Loucy (cell line): ENCODE measurements at regions not wholly inside any gene's neighbourhood (a gene's known extent, or its start where the extent isn't known, plus 50 kb on each side); places are given as distances from the start of the nearest gene placed in this dataset.

Source experiments
- H2AFZ ChIP-seq: fragments of 200-600 bp; sonication (generic); 2 replicates; pipeline ENCODE4 v1.6.0; 2016; ENCODE audit warnings: antibody characterized with exemption, mild to moderate bottlenecking, low read length, moderate library complexity
- H3F3A ChIP-seq: fragments of 200-600 bp; 2 replicates; pipeline ENCODE4 v1.6.0; 2016; ENCODE audit warnings: antibody characterized with exemption, low read depth, mild to moderate bottlenecking
- H3K27me3 ChIP-seq: fragments of 200-600 bp; sonication (generic); 2 replicates; pipeline ENCODE4 v1.6.1; 2014; ENCODE audit warnings: low read length, mild to moderate bottlenecking; ENCODE audit not compliant: insufficient read depth, poor library complexity, severe bottlenecking
- H3K36me3 ChIP-seq: fragments of 200-600 bp; sonication (generic); 2 replicates; pipeline ENCODE4 v1.6.1; 2016; ENCODE audit warnings: low read length; ENCODE audit not compliant: insufficient read depth
- H3K4me1 ChIP-seq: fragments of 200-600 bp; sonication (generic); 2 replicates; pipeline ENCODE4 v1.5.1; 2014; ENCODE audit warnings: low read length, mild to moderate bottlenecking; ENCODE audit not compliant: insufficient read depth, poor library complexity, severe bottlenecking
- H3K4me2 ChIP-seq: fragments of 200-600 bp; sonication (generic); 2 replicates; pipeline ENCODE4 v1.6.0; 2014; ENCODE audit warnings: antibody characterized with exemption, low read length, low read depth, mild to moderate bottlenecking; ENCODE audit not compliant: poor library complexity, severe bottlenecking
- H3K4me3 ChIP-seq: fragments of 200-600 bp; sonication (generic); 2 replicates; pipeline ENCODE4 v1.5.1; 2014; ENCODE audit warnings: low read length, mild to moderate bottlenecking, mixed read lengths; ENCODE audit not compliant: poor library complexity, severe bottlenecking
- H3K79me2 ChIP-seq: fragments of 200-600 bp; sonication (generic); 2 replicates; pipeline ENCODE4 v1.6.1; 2014; ENCODE audit warnings: low read length; ENCODE audit not compliant: insufficient read depth
- H3K9ac ChIP-seq: fragments of 200-600 bp; sonication (generic); 2 replicates; pipeline ENCODE4 v1.6.0; 2014; ENCODE audit warnings: mild to moderate bottlenecking, low read depth, low read length, moderate library complexity; ENCODE audit not compliant: poor library complexity, severe bottlenecking
- H3K9me2 ChIP-seq: fragments of 200-600 bp; sonication (generic); replicated peaks from 2 replicates; pipeline ENCODE4 v1.6.1; 2016; ENCODE audit warnings: low read depth, low read length, mixed read lengths
- H3K9me3 ChIP-seq: fragments of 200-600 bp; sonication (generic); 2 replicates; pipeline ENCODE4 v1.6.1; 2014; ENCODE audit warnings: mild to moderate bottlenecking, antibody characterized with exemption, low read length, low read depth; ENCODE audit not compliant: insufficient read depth
- H4K20me1 ChIP-seq: fragments of 200-600 bp; sonication (generic); 2 replicates; pipeline ENCODE4 v1.6.0; 2014; ENCODE audit warnings: antibody characterized with exemption, low read length, mild to moderate bottlenecking; ENCODE audit not compliant: insufficient read depth, poor library complexity, severe bottlenecking
- EZH2phosphoT487 ChIP-seq: fragments of 200-600 bp; IDR thresholded peaks from 2 replicates; pipeline ENCODE4 v1.6.1; 2018; ENCODE audit warnings: antibody characterized with exemption, mild to moderate bottlenecking, moderate library complexity, borderline replicate concordance
- TF ChIP-seq, protein P1 (sequence below): fragments of 200-600 bp; sonication (generic); conservative IDR thresholded peaks from 2 replicates; pipeline ENCODE4 v1.5.1; 2014; ENCODE audit warnings: mild to moderate bottlenecking, antibody characterized with exemption, low read length

DNA sequence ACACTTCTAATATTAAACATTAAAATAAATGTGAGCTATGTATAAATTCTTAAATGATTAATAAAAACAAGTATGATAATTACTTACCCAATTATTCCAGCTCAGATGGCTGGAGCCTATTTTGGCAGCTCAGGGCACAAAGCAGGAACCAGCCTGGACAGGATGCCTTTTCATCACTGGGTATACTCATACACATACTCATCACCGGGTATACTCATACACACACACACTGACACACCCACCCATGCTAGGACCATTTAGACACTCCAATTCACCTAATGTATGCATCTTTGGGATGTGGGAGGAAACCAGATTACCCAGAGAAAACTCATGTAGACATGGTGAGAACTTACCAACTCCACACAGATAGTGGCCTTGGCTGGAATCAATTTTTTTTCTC is 57.9 kb upstream of the CNOT2 start:
- H3K79me2 ChIP-seq = no peaks in the 10 kb centered on the region
- H3K9me3 ChIP-seq = no peaks in the 10 kb centered on the region
- no peaks in the 10 kb centered on the region for H3K9me2 ChIP-seq

GRCh38 chr12:70186436-70186835 is 56.8 kb upstream of the CNOT2 start:
- Histone ChIP-seq H3K4me3 (no peak overlapping the region), H3K4me1 (peaks cover 6% of the 10 kb centered on the region), H3K9me2 (no peaks in the 10 kb centered on the region), H3K79me2 (no peaks in the 10 kb centered on the region), H3K9me3 (no peaks in the 10 kb centered on the region), H3K9ac (no peak overlapping the region), H4K20me1 (no peaks in the 10 kb centered on the region), H3F3A (no peaks in the 10 kb centered on the region), H3K4me2 (no peak overlapping the region), H2AFZ (no peak overlapping the region), H3K36me3 (no peaks in the 10 kb centered on the region), H3K27me3 (no peaks in the 10 kb centered on the region)
- TF ChIP-seq, protein P1, sequence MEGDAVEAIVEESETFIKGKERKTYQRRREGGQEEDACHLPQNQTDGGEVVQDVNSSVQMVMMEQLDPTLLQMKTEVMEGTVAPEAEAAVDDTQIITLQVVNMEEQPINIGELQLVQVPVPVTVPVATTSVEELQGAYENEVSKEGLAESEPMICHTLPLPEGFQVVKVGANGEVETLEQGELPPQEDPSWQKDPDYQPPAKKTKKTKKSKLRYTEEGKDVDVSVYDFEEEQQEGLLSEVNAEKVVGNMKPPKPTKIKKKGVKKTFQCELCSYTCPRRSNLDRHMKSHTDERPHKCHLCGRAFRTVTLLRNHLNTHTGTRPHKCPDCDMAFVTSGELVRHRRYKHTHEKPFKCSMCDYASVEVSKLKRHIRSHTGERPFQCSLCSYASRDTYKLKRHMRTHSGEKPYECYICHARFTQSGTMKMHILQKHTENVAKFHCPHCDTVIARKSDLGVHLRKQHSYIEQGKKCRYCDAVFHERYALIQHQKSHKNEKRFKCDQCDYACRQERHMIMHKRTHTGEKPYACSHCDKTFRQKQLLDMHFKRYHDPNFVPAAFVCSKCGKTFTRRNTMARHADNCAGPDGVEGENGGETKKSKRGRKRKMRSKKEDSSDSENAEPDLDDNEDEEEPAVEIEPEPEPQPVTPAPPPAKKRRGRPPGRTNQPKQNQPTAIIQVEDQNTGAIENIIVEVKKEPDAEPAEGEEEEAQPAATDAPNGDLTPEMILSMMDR = no peak
- TF ChIP-seq EZH2phosphoT487 = no peak

More for the DNA sequence above, 57.9 kb upstream of the CNOT2 start:
- no peaks in the 10 kb centered on the region for H3K27me3 ChIP-seq
- peaks cover 1% of the 10 kb centered on the region for H3K4me1 ChIP-seq
- no peak overlapping the region for H3K9ac ChIP-seq
- no peaks in the 10 kb centered on the region for H3K36me3 ChIP-seq
- no peak overlapping the region for H3K4me3 ChIP-seq
- no peaks in the 10 kb centered on the region for H3F3A ChIP-seq
- H2AFZ ChIP-seq = no peak overlapping the region
- TF ChIP-seq, protein P1 = no peak
- no peak for TF ChIP-seq EZH2phosphoT487
- H4K20me1 ChIP-seq = no peaks in the 10 kb centered on the region
- H3K4me2 ChIP-seq = no peak overlapping the region

- no peaks in the 10 kb centered on the region for H3K27me3 ChIP-seq
- H3F3A ChIP-seq = no peaks in the 10 kb centered on the region
- H3K36me3 ChIP-seq = no peaks in the 10 kb centered on the region
- no peaks in the 10 kb centered on the region for H3K9me3 ChIP-seq
- no peak for TF ChIP-seq EZH2phosphoT487
- TF ChIP-seq, protein P1 = no peak
- H3K4me2 ChIP-seq = no peak overlapping the region
- H3K79me2 ChIP-seq = no peaks in the 10 kb centered on the region
- no peak overlapping the region for H2AFZ ChIP-seq
- H3K4me1 ChIP-seq = peaks cover 6% of the 10 kb centered on the region
- no peaks in the 10 kb centered on the region for H3K9me2 ChIP-seq
- H3K9ac ChIP-seq = no peak overlapping the region
- H4K20me1 ChIP-seq = no peaks in the 10 kb centered on the region
- H3K4me3 ChIP-seq = no peak overlapping the region
These were observed 52.8 kb upstream of the CNOT2 start for GRCh38 chr12:70190262-70191010.
